ENCODE measurements at regions not wholly inside any gene's neighbourhood (a gene's known extent, or its start where the extent isn't known, plus 50 kb on each side); places are given as distances from the start of the nearest gene placed in this dataset.
"Not testable (repeated sequence)": the region's sequence is repeated elsewhere in the genome, so short reads cannot be mapped to it uniquely, and the experiment has no call there.

DNA sequence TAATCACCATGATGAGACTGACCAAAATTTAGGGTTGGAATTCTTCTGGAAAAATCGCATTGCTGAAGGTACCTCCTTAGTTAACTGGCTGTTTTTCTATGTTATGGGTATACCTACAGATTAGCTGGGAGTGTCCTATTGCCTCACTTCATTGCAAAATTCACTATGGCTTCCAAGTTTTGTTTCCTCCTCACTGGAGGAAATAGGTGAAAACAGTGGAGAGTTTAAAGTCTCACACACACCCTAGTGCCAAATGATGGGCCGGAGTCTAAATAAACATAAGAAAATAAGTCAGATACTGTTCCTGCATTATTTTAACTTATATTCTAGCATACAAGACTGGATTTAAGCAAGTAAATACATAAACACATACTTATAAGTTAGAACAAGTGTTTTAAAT lies 98.2 kb downstream of the AHR start:
- DNase-seq, result no peak

DNA sequence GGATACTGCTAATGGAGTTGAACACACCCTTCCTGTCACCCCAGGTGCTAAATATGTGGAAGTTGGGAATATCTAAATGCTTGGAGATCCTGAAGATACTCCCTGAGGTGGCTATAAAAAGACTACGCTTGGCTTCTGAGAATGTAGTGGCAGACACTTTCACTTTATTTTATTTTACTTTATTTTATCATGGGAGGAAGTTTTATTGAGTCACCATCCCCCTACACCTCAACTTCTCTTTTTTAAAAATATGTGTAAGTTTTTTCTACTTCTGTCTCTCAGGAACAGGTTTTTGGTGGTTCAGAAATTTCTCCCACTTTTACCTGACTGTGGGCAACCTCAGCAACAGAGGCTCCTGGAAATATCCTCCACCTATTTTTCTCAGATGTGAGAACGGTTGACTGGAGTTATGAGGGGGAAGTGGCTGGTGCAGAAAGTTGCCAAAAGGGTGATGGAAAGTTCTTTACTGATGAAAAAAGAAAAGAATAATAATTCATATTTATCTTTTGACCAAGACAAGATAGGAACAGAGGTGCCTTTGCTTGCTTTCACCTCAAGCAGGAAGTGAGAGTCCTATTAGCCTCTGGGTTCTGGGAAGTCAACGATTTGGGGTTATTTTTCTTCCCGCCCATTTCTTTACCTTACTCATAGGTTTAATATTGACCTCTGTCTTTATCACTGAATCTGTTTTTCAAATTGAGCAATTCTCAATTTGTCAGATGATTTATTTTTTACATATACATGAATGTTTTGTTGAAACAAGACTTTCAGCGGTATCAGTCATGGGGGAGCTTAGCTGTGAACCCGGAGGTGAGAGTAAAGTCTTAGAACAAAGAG lies 103.6 kb downstream of the AHR start:
- DNase-seq, result no peak

DNA sequence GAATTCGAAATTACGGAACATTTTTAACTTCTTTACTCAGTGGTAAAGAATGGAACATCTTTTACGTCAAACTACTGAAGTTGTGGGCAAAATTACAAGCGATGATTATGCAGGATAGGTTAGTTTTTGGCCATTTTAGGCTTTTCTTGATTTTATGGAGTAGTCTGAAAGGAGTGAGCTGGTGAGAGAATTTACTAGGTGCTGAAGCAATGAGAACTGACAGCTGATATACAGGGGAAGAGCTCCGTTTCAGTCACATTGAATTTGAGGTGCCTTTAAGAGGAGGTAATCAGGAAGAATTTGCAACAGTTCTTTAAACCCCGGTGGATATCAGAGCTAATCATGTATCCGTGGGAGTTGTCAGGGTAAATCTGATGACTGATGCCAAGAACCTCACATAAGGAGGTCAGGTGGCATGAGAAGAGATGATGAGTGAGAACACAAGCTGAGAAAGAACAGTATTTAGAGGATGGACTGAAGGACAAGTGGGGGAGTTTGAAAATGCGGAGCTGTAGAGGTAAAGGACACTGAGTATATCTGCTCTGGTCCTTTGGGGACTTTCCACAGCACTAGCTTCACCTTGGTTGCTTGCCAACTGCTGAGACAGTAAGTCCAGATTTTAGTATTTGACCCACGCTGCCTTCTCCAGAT lies 104.3 kb downstream of the AHR start:
- no peak for DNase-seq

DNA sequence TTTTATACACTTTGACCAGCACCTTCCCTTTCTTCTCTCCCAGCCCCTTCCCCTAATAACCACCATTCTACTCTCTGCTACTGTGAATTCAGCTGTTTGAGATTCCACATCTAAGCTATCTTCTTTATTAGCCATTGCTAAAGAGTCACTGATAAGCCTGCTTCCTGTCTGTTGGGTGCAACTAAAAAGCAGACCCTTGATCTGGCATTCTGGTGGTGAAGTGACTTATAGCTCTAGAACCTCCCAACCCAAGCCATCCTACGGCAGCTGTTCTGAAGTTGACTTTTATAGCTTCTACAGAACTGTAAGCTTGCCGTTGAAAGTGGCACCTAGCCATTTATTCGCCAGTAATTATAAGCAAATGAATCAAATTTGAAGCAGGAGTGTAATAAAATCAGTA lies 105.6 kb downstream of the AHR start:
- DNase-seq, result no peak

DNA sequence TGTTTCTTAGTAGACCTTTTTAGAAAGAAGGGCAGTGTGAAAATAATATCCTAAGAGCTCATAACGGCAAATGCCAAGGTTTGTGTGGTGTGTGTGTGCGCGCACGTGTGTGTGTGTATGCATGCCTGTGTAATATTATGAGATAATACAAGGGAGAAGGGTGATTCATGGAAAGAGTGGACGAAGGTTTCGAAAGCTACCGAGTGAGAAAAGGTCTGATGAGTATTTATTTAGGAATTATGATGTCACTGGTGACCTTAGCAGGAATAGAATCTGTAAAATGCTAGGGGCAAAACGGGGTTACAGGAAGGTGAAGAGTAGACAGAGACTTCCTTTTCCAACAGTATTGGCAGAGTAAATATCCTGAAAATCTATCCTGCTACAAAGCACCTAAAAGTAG lies 107.3 kb downstream of the AHR start:
- no peak for DNase-seq

DNA sequence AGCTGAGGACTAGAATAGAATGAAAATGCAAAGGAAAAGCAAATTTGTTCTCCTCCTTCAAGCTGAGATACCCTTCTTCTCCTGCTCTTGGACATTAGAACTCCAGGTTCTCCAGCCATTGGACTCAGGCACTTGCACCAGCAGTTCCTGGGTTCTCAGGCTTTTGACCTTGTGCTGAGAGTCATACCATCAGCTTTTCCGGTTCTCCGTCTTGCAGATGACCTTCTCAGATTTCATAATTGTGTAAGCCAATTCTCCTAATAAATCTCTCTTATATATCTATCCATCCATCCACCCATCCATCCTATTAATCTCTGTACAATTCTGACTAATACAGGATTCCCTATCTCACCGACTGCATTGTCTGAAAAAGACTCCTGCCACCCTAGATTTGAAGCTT lies 108.3 kb downstream of the AHR start:
- DNase-seq, result no peak

DNA sequence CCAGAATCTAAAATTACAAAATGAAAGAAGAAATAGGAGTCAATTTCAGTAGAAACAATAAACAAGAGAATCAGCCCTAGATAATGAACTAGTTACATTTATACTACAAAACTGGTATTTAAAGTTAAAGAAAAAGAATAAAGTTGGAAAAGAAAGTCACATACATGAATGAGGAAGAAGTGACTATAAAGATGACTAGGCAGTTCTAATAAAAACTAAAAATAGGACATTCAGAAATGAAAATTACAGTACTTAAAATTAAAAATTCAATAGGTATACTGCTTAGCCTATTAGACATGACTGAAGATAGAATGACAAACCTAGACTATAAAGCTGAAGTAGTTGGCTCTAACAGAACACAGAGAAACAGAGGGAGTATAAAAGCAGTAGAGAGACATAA lies 108.8 kb downstream of the AHR start:
- DNase-seq, result no peak

DNA sequence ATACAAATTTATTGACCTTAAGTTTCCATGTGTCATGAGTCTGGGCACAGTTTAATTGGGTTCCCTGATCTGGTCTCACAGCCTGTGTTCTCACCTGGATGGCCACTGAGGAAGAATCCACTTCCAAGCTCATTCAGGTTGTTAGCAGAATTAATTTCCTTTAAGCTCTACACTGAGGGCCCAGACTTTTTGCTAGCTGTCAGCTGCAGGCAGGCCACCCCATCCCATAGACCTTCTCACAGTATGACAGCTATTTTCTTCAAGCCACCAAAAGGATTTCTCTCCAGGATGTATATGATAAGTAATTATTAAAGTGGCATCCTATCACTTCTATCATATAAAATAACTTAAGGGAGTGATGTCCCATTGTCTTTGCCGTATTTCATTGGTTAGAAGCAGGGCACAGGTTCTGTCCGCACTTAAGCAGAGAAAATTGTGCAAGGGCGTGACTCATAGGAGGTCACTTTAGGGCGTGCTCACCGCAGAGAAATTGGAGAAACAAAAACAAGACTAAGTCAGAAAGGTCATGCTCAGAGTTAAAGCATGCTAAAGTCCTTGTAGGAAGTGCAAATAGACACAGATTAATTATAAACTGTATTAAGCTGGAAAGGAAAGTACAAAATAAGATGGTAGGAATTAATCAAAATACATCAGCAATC lies 109.9 kb downstream of the AHR start:
- DNase-seq, result no peak

DNA sequence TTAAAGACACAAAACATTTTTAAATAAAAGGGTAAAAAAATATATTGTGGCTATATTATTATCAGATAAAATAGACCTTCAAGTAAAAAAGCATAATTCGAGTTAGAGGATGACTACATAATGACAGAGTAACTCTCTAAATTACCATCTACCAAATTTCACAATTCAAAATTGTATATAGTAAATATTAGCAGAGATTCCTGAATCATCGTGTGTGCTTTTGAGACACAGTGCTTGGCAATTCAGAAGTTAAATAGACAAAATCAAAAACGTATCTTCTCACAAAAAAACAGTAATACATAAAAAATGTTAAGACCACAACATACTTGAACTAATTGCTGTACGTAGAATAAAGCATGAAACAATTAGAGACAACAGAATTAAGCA lies 110.4 kb downstream of the AHR start:
- no peak for DNase-seq

DNA sequence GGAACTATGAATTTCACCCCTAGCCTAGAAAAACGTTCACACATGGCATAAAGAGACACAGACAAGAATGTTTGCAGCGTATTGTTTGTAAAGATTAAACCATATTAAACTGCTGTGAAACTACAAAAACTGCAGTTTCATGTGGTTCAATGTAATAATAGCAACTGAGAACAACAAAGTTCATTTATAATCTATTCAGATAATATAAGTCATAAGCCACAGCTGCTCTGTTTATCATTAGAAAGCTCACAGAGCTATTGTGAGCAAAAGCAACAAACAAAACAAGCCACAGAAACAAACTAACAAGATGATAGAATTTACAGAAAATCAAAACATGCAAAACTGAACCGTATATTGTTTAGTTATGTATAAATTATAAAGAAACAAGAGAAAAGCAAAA lies 113.5 kb downstream of the AHR start:
- no peak for DNase-seq

DNA sequence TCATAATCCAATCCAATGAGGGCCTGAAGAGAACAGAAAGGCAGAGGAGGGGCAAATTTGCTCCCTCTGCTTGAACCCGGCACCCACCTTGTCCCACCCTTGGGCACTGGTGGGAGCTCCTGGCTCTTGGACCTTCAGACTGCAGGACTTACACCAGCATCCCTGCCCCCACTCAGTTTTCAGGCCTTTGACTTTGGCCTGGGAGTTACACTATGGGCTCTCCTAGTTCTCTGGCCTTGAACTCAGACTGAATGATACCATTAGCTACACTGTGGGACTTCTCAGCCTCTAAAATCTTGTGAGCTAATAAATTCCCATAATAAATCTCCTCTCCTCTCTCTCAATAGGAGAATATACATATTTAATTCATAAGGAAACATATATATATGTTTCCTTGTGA lies 114.4 kb downstream of the AHR start:
- no peak for DNase-seq

DNA sequence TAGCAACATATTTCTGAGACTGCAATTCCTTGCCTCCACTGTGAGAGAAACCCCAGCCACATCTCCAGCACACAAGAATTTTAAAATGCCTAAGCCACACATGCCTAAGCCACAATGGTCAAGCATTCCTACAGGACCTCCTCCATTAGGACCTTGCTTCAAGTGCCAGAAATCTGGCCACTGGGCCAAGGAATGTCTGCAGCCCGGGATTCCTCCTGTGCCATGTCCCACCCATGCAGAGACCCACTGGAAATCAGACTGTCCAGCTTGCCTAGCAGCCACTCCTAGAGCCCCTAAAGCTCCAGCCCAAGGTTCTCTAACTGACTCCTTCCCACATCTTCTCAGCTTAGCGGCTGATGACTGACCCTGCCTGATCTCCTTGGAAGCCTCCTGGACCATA lies 117.5 kb downstream of the AHR start:
- no peak for DNase-seq

DNA sequence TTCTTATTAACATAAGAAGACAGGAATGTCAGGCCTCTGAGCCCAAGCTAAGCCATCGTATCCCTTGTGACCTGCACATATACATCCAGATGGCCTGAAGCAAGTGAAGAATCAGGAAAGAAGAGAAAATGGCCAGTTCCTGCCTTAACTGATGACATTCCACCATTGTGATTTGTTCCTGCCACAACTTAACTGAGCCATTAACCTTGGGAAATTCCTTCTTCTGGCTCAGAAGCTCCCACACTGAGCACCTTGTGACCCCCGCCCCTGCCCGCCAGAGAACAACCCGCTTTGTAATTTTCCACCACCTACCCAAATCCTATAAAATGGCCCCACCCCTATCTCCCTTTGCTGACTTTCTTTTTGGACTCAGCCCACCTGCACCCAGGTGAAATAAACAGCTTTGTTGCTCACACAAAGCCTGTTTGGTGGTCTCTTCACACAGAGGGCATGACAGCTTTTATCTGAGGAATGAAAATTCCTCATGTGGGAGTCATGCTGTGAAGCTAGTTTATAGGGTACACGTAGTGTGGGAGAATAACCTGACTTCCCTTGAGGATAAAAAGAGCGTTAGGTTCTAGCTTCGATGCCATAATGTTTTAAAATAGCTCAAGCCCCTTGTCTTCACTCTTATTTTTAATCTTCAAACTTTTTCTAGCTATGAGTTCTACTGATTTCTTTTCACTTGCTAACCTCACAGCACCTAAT lies 122.0 kb downstream of the AHR start:
- DNase-seq, result not testable (repeated sequence)

DNA sequence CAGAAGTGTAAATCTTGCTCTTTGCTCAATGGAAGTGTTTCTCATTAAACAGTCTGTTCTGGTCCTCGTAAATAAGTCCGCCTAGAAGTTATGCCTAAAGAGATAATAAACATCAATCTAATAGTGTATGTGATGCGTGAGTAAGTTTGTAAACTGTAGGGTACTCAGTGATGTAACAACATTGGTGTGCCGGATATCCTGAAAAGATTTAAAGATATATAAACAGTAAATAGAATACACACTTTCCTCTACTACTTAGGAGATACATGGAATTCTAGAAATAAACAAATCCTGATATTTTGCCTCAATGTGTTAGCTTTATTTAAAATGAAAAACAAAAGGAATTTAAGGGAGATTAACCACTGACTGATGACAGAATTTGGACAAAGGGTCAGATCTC lies 123.5 kb downstream of the AHR start:
- no peak for DNase-seq

DNA sequence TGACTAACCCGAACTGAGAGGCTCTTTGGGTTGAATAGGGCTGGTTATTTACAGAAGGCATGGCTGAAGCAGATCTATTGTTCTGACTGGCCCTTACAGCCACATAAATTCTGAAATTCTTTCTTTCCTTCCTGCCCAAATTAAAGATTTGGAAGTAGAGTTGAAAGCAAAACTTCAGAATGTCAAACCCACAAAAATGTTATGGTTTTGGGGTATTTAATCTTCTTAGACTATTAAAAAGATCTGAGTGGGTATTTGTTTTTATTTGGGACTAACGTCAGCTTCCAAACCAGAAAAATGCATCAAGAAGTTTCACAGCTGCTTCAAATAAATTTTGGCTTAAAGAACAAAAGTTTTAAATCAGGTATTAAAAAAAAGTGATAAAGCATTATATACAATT lies 124.5 kb downstream of the AHR start:
- no peak for DNase-seq

DNA sequence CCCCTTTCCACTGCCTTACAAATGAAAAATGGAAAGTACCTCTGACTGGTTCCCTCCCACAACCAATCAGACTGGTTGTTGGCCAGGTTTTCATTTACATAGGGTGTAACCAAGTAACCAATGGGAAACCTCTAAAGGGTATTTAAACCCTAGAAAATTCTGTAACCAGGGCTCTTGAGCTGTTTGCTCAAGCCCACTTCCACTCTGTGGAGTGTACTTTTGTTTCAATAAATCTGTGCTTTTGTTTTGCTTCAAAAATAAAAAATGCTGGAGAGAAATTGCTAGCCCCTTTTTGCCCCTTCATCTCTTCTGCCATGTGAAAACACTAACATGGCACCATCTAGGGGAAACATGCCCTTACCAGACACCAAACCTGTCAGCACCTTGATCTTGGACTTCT lies 129.5 kb downstream of the AHR start:
- DNase-seq, result no peak

DNA sequence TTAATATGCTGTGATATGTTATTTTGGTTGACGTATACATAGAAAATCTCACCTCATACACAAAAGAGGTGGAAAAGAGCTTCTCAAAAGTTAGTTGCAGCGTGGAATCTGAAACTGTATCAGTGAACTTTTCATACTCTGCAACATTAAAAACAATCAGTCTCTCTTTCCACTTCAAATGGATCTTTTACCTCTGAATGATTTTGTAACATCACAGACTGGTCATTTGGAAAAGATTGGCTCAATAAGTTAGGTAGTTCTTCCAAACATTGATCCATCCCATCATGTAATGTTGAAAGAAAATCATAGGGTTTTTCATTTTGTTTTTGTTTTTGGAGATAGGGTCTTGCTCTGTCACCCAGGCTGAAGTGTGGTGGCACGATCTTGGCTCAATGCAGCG lies 131.1 kb downstream of the AHR start:
- DNase-seq, result no peak

DNA sequence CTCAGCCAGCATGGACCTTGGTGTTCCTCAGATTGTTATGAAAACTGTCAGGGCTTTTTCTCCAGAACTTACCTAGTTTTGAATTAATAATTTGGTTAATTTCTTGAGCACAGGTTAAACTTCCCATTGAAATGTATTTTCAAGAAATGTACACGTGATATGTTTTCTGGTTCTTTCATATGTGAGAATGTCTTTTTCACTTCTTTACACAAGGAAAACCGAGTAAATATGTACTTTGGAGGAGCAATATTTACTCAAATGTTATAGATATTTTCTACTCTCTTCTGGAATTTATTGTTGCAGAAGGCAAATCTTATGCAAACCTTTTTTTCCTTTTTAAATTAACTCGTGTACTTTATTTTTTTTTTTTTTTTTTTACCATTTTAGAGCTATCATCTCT lies 134.3 kb downstream of the AHR start:
- DNase-seq, result no peak

DNA sequence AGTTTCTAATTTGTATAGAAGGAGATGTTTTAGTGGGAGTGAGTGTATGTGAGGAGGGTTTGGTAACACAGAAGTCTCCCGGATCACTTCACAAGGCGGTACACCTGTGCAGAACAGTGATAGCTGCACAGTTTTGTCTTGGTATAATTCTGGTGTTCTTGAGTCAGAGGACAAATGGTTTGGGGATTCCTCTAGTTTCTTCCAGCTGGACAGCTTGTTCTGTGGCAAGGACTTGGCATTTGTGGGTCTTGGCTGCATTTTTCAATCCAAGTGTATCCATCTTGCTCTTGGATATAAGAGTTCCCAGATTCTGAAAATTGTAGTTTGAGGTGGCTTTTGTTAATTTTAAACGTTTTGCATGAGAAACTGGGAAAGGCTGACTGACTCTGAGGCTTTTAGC lies 135.7 kb downstream of the AHR start:
- no peak for DNase-seq

DNA sequence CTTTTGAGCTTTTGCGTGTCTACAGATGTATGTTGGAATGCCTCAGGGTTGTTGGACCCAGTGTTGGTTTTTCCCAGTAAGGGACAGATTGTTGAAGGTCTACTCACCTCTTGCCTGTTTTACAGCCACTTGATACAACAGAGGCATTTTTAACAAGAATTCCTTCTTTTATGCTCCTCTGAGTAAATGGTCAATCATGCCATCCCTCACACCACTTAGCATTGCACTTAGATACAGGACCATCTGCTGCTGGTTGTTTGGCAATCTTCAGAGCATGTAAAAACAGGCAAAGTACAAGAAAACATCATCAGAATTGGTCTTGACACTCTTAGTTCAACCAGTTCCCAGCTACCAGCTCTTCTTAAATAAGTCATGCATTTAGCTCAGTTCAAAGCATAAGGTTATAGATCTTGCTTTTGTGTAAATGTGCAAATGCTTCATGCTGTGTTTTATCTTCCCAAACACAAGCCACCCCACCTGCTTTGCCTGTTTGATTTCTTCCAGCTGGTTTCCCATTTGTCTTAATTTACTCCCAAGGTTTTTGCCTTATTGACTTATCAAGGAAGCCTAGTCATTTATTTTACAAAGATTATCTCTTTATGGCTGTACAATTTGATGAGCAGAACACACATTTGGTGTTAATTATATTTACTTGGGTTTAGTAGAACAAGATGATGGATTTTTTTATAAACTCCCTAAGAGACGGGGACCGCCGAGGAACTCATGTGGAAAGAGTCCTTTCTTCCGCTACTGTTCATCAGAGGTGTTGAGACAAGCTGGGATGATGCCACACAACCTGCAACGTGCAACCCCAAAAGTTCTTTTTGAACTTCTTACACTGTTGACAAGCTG lies 136.6 kb downstream of the AHR start:
- DNase-seq, result no peak

DNA sequence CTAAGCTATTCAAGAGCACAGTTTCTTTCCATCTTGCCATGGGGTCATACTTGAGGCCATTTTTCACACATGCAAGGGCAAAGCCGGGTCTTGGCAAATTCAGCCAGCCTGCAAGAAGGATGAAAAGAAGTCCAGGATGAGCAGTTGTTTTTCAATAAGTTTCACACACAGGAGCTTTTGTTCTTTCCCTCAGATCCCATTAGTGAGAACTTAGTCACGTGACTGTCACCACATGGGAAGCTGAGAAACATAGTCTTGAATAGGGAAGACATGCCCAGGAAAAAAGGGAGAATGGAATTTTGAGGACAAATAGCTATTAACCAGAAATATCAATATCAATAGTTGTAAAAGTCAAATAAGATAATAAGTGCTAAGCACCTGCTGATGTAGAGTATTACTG lies 137.7 kb downstream of the AHR start:
- no peak for DNase-seq

DNA sequence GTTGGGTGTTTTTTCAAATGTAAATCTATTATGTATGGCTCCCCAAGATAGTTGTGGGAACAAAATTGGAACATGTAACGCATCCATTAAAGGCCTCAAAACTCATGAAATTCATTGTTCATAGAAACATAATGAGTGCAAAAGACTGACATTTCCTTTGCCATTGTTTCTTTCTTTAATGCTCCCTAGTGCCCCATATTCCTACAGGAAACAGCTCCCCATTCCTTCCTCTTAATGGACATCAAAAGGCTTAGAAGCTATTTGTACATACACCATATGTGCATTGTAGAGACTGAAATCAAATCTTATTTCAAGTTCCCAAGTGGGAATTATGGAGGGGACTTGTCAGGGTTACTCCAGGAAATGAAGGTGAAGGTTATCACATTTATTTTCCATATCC lies 139.1 kb downstream of the AHR start:
- DNase-seq, result no peak

Data from DMS153 (cell line).